CD4-positive, alpha-beta T cell treated with Interleukin-6 for 4 hours (primary cell): ENCODE measurements at regions not wholly inside any gene's neighbourhood (a gene's known extent, or its start where the extent isn't known, plus 50 kb on each side); places are given as distances from the start of the nearest gene placed in this dataset.
"Not testable (repeated sequence)": the region's sequence is repeated elsewhere in the genome, so short reads cannot be mapped to it uniquely, and the experiment has no call there.

Experiments used
- DNase-seq: peaks from one replicate; pipeline ENCODE4 v3.0.0-alpha.2; 2020; ENCODE audit warnings: mixed read lengths

DNA sequence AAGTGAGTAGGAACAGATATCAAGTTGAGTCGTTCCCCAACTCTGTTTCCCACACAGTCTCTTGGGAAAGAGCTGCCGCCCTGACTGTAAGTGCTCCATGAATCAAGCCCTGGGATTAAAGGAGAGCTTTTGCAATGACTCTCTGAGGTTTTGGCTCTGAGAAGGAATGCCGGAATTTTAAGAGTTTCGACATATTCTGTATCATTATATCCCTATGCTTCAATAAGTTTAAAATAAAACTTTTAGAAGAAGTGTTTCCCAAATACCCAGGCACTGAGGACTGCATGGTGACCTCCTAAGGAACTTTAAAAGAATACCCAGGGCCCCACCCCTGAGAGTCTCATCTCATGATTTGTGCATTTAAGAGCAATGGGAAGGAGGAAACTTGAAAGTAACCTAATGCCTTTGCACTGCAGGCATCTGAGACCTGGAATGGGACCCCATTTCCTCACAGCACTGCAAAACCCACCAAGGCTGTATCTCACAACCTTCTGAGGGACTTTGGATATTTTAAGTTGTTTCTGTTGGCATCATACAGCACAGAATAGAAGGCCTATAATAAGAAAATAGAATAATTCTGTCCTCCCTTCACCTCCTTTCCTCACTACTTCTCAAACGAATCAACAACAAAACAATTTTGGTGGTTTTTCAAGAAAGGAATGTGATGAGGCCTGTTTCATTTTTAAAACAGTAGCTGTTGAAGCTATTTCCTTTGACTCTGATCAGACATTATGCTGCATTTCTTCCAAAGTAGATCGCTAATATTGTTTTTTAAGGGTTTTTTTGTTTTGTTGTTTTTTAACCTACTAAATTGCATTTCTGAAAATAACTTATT lies 121.2 kb downstream of the GASK1B start:
- no peak for DNase-seq

DNA sequence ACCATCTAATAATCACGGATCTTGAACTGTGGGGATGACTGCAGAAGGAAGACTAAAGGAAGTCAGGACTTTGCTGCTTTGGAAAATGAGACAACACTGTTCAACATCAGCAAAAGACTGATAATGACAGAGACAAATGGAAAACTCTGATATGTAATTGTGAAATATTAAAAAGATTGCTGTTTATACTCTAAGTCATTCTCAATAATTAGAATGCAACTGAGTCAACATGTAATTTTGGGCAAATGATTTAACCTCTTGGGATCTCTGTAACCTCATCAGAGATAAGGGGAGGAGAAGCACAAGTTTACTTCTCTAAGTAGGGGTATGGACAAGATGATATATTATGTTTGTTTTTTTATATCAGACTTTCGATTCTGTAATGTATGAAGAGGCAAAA lies 121.9 kb downstream of the GASK1B start:
- DNase-seq = no peak

DNA sequence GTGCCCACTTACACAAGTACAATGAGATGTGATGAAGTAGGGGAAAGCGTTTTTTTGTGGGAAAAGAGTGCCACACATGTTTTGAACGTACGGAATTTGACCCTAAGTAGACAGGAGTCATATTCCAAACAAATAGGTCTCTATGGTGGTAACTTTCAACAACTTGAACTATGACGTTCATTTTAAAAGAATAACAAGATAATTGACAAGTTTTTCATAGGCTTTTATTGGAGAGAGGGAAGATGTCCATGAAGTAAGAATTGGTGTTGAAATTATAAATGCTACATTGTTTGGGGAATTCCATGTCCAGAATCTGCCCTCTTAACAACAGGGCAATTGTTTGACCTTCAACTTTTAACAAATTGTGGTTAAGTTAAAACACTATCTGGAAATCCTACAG lies 126.5 kb downstream of the GASK1B start:
- DNase-seq = no peak

DNA sequence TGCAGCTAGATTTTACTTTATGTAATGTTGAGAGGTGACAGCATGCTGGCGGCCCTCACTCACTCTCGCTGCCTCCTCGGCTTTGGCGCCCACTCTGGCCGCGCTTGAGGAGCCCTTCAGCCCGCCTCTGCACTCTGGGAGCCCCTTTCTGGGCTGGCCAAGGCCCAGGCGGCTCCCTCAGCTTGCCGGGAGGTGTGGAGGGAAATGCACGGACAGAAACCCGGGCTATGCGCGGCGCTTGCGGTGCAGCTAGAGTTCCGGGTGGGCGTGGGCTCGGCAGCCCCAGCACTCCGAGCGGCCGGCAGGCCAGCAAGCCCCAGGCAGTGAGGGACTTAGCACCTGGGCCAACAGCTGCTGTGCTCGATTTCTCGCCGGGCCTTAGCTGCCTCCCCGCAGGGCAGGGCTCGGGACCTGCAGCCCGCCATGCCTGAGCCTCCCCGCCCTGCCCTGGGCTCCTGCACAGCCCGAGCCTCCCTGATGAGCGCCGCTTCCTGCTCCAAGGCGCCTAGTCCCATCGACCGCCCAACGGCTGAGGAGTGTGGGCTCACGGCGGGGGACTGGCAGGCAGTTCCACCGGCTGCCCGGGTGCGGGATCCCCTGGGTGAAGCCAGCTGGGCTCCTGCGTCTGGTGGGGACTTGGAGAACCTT lies 128.7 kb downstream of the GASK1B start:
- no peak for DNase-seq

DNA sequence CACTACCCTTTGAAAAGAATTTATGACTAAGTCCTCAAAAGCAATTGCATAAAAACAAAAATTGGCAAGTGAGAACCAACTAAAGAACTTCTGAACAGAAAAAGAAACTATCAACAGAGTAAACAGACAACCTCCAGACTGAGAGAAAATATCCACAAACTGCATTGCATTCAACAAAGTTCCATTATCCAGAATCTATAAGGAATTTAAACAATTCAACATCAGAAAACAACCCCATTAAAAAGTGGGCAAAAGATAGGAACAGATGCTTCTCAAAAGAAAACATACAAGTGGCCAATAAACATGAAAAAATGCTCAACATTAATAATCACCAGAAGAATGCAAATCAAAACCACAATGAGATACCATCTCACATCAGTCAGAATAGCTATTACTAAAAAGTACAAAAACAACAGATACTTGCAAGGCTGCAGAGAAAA lies 130.2 kb downstream of the GASK1B start:
- no peak for DNase-seq

DNA sequence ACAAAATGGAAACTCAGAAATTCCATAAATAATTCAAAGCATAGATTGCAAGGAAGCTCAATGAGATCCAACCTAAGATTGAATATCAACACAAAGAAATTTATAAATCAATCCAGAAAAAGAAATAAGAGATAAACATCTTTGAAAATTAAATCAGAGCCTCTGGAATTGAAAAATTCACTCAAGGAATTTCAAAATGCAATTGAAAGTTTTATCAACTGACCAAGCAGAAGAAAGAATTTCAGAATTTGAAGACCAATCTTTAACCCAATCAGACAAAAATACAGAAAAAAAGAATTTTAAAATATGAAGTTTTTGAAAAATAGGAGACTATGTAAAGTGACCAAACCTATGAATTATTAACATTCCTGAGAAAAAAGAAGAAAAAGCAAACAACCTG lies 134.1 kb downstream of the GASK1B start:
- DNase-seq = no peak

DNA sequence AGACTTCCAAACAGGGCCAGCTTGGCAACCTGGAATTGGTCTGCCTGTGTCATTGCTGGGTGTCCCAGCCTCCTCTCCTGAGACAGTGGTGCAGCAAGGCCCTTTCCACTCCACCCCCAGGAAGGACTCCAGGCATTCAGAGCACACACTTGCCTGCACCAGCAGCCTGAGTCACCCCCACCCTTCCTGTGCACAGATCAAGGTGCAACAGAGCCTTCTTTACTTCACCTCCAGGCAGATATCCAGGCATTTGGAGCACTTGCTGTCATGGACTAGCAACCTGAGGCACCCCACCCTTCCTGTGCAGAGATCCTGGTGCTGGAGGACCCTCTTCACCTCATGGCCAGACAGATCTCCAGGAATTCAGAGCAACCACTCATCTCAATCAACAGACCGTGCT lies 135.8 kb downstream of the GASK1B start:
- no peak for DNase-seq

DNA sequence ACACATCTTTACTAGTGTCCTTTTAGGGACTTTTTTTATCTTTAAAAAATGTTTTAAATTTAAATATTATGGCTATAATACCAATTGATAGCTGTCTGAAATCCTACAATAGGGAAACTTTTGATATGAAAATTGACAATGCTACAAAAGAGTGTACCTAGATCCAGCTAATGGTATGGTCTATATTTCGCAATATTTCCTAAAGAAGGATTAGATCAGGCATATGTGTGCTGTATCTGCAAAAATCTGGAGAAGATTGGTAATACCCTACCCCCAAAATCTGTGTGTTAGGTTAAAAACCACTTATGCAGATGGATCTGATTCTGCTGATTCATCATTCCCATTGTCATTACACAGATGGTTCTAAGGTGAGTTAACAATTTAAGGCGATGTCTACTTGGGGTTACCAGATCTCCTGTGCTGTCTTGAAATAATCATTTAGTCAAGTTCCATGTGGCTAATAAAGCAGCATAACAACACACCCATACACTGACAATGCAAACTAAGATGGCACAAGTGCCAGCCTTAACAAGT lies 137.1 kb downstream of the GASK1B start:
- no peak for DNase-seq

DNA sequence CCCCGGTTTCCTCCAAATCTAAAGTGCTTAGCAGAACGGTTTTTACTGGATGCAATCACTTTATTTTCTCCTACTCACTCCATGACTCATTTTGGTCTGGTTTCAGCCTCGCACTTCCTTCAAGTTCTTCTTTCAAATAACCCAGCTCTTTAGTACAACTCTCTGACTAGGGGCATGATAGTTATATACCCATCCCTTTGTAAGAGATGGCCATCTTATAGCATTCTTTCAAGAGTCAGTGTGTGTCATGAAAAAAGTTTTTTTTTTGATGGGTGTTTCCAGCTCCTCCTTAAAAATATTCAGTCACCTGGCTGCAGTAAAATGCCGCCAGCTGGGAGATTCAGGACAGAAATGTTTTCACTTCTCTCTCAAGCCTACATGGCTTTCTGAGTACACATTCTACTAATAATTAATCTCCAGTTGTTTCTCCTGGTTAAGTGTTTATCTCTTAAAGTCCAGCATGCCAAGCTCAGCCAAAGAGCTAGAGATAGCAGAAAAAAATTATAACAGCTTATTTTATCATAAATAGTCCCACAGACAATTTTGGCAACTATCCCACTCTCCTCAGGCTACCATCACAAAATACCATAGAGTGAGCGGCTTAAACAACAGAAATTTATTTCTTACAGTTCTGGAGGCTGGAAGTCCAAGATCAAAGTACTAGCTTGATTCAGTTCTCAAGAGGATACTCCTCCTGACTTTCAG lies 139.3 kb downstream of the GASK1B start:
- DNase-seq = no peak

DNA sequence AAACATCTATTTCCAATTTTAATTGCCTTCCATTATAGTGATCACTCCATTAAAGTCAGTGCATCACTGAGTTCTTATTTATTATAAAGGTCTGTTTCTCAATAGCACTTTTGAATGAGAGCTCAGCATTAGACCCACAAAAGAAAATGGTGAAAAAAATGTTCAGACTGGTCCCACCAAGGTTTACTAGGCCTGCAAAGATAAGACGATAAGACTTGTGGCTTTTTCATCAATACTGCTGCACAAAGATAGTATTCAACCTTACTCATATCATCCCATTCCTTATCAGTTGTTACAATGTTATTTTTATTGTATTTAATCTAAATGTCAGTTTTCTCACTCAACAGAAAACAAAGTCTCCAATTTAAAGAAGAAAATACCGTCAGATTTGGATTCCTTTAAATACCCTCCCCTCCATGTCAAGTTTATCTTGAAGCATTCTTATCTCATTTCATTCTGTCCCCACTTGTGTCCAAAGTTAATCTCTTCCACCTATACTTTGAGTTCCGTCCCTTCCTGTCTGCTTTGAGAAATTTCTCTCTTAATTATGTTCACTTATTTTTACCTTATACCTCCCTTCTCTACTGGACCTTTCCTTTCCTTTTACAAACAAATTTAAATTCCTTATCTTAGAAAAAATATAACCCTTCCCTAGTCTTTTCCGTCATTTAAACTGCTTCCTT lies 140.0 kb downstream of the GASK1B start:
- no peak for DNase-seq

DNA sequence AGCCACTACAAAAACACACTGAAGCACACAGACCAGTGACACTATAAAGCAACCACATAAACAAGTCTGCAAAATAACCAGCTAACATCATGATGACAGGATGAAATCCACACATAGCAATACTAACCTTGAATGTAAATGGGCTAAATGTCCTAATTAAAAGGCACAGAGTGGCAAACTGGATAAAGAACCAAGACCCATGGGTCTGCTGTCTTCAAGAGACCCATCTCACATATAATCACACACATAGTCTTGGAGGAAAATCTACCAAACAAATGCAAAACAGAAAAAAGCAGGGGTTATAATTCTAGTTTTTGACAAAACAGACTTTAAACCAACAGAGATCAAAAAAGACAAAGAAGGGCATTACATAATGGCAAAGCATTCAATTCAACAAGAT lies 144.4 kb downstream of the GASK1B start:
- DNase-seq = not testable (repeated sequence)

DNA sequence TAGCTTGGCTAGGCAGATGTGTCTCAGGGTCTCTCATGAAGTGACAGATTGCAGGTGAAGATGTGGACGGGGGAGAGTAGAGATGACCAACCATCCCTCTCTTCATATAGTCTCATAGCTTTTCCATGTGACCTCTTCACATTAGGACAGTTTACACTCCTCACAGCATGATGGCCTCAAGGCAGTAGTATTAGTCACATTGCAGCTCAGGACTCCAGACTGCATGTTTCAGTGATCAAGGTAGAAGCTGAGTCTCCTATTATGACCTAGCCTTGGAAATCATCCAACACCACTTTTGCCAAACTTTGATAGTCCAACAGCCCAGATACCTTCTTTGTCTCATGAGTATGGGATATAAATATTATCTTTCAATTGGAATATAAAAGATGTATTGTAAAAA lies 147.7 kb downstream of the GASK1B start:
- no peak for DNase-seq

DNA sequence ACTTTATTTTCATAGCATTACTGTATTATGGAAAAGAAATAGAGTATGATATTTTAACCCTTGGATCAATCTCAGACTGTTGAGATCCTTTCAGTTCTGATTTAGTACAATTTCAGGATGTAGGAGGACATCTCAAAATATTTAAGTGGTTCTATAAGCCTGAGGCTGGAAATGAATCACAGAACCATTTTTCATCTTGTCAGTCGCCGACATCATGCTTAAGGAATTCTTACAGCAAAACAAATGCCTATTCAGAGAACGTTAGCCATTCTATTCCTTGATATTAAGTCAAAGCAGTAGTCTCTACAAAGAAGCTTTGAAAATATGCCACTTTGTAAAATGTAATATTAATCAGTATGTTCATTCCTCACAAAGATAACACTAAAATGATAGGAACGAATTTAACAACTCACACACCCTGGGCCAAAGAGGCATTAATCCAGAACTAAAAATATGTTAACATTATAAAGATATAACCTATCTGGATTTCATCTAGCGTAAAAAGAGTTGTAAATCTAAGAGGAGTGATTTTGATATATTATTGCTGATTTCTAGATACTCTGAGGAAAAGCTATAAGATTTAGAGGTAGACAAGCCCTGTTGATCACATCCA lies 152.0 kb downstream of the GASK1B start:
- no peak for DNase-seq

DNA sequence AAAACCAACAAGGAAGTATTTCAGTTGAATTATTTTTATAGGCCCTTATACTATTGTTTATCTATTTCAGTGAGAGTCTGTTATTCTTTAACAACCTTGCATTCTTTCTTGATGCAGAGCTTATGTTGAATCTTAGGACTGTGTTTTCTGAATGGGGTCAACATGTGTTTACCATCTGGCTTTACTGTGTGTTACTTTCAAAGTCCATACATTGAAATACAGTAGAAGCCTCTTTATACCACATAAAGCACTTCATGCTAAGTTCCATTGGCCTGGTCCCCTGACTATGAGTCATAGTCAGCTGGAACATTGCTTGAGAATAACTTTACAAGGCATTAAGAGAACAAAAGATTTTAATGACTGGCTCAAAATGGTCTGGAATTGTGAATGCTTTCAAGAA lies 152.6 kb downstream of the GASK1B start:
- no peak for DNase-seq

DNA sequence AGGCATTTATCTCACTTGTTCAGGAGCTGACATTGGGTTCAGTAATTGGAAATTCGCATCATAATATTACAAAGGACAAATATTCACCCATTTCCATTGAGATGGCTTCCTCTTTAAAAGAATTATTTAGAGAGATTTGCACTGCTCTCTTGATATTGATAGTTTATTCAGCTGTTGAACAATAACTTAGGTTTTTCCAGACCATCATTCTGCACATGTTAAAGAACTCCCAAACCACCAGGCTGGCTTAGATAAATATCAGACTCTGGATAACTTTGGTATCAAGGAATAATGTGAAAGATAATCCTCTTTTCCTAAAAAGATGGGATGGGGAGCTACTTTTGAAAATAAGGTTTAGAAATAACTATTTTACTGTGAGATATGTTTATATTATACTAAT lies 154.0 kb downstream of the GASK1B start:
- DNase-seq = no peak

DNA sequence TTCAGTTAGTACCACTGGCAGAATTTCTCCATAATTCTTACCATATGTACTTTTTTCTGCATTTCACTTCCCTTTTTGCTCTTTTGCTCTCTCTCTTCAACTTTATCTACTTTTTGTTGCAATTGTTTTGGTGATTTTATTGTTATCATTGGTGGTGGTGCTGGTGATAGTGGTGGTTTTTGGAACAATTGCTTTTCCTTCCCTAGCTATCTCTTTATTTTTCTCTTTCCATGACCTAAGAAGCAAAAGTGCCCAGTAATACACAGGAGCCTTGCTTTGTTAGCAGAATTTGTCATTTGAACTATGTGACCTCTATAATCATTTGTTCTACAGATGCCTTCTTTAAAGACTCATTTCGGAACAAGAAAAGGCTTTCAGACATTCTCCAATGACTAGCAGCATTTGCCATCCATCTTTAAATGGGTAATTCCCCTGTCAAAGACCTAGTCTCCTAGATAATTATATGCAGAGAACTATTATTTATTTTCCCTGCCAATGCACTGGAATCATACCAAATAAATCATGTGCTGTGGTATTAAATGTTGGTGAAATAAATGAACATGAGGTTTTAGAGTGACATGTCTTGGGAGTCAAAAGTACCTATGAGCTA lies 154.5 kb downstream of the GASK1B start:
- no peak for DNase-seq

DNA sequence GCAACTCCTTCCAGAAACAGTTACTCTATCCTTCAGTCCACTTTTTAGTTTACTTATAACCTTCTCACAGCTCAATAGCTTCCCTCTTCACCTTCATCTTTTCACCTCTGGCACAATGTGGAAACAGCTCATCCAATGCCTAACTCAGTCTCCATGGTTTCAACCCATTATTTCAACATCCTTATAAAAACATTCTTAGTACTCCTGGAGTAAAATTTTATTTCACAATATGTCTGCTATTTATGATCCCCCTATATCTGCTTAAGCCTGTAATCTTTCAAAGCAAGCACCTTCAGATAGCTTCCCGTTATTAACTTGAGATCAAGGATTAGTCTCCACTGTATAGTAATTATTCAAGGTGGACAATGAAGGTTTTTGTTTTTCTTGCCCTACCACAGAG lies 156.3 kb downstream of the GASK1B start:
- no peak for DNase-seq

DNA sequence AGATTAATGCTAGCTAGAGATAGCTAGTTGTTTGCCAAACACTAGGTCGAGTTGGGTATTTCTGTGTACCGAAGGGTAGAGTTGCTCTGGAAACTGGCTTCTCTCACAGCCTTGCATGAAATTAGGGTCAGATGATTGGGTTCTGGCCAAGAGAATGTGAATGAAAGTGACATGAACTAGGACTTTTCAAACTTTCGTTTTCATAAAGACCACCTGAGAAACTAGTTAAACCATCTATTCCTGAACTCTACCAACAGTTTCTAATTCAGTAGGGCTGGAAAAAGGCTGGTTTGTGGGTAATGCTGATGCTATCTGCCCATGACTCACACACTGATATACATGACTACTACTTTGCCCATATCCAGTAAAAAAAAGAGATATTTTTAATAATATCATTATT lies 157.6 kb downstream of the GASK1B start:
- DNase-seq = no peak

DNA sequence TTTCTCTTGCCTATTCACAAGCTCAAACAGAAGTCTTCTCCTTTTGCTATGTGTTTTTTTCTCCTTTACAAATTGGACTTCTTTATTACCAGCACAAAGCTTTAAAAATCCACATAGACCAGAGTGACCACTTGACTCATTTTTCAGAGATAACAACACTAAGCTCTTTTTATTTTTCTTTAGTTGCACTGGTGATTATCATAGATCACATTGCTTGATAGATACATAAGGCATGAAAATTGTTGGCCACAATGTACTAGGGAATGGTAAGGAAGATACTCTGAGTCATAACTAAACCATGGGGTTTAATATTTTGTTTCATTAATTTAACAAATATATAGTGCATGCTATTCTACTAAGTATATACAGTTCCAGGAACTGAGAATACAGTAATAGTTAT lies 159.0 kb downstream of the GASK1B start:
- DNase-seq = no peak

DNA sequence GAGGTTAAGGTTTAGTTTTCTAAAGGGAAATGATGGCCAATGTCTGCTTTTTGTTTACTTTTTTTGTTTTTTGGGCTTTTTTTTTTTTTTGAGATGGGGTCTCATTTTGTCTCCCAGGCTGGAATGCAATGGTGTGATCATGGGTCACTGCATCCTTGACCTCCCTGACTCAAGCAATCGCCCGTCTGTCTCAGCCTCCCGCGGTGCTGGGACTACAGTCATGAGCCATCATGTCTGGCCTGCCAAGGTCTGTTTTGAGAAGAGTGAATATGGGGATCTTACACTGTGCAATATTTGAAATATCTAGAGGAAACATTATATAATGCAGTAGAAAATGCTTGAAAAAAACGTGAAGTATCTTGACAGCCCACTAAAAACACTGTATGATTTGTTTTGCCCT lies 162.5 kb downstream of the GASK1B start:
- no peak for DNase-seq

DNA sequence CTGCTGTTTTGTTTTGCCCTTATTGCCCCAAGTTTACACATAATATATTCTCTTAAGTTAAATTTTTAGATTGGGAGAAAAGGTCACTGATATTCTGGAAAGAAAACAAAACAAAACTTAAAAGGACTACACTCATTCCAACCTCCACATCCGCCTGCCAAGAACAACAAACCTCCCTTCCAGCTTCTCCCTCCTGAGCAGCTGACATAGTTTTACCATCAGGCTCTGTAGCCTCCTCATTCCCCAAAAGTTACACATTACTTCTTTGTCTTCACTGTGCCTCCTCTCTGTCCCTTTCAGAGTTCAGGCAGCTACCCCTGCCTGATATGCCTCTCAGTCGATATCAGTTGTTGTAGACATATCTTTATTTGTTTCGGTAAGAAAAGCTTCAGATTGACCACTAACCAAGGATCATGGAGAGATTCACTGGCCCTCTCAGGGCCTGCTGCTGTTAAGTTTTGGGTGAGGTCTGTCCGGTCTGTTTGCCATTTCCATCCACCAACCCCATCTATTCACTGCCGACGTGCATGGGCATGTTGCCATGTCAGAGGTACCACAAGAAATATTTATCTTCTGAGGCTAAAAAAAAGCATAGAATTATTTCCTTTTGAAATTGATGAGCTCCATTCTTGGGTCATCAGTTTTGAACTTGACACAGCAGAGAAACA lies 164.1 kb downstream of the GASK1B start:
- DNase-seq = no peak

DNA sequence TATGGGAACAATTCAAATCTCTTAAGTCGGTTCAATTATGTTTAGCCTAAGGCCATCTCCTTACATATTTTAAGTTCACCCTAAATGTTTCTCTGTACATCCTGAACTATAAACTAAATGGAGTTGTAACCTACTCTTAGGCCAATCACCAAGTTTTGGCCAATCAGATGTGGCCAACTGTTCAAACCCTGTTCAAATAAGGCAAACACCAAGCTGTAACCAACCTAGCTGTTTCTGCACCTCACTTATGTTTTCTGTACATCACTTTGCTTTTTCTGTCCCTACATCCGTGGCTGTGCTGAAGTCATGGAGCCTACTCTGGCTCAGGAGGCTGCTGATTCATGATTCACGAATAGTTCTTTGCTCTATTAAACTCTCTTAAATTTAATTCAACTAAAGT lies 165.3 kb downstream of the GASK1B start:
- no peak for DNase-seq
